Muscle of leg (tissue), 3 donors: ENCODE measurements at regions not wholly inside any gene's neighbourhood (a gene's known extent, or its start where the extent isn't known, plus 50 kb on each side); places are given as distances from the start of the nearest gene placed in this dataset.
A peak's percentile ranks its signal among the peaks of the same experiment; 100 is the strongest.

Source experiments
- DNase-seq: peaks from one replicate; pipeline ENCODE4 v3.0.0; 2013
- H3K27ac ChIP-seq: one replicate; pipeline ENCODE4 v1.5.1; 2013; ENCODE audit warnings: mild to moderate bottlenecking, low read length, control low read depth
- H3K27me3 ChIP-seq: one replicate; pipeline ENCODE4 v1.6.1; 2013; ENCODE audit warnings: low read length; ENCODE audit not compliant: control insufficient read depth, insufficient read depth
- H3K36me3 ChIP-seq: one replicate; pipeline ENCODE4 v1.6.1; 2013; ENCODE audit warnings: low read length; ENCODE audit not compliant: control insufficient read depth, insufficient read depth
- H3K4me1 ChIP-seq: one replicate; pipeline ENCODE4 v1.6.1; 2013; ENCODE audit warnings: low read length; ENCODE audit not compliant: control insufficient read depth, insufficient read depth
- H3K4me3 ChIP-seq: one replicate; pipeline ENCODE4 v1.5.1; 2013; ENCODE audit warnings: low read length, control low read depth
- H3K9me3 ChIP-seq: replicated peaks from 2 replicates; pipeline ENCODE4 v1.6.1; 2013; ENCODE audit warnings: low read depth, low read length; ENCODE audit not compliant: control insufficient read depth
- WGBS: methylation state at CpG from one replicate; pipeline ENCODE4 v1.1.5; 2013; ENCODE audit warnings: missing lambda C conversion rate; ENCODE audit not compliant: insufficient coverage; 5-methylcytosine and 5-hydroxymethylcytosine counted together

GRCh38 chr5:164332349-164333196, 827.2 kb downstream of the MAT2B start:
- H3K4me1 ChIP-seq: no peaks in the 10 kb centered on the region
- WGBS: no CpG with 5 or more reads among the region's 4 CpGs

GRCh38 chr5:164335837-164336236, 830.4 kb downstream of the MAT2B start:
- Histone ChIP-seq H3K36me3 (no peaks in the 10 kb centered on the region), H3K27ac (no peak overlapping the region), H3K4me1 (no peaks in the 10 kb centered on the region), H3K27me3 (no peaks in the 10 kb centered on the region), H3K9me3 (no peaks in the 10 kb centered on the region), H3K4me3 (no peak overlapping the region)
- no CpG with 5 or more reads among the region's 1 CpG for WGBS
- DNase-seq: no peak

More at GRCh38 chr5:164332349-164333196, 827.2 kb downstream of the MAT2B start:
- H3K4me3 ChIP-seq: no peak overlapping the region
- H3K9me3 ChIP-seq: no peaks in the 10 kb centered on the region
- no peaks in the 10 kb centered on the region for H3K36me3 ChIP-seq
- no peak overlapping the region for H3K27ac ChIP-seq
- DNase-seq: no peak
- H3K27me3 ChIP-seq: no peaks in the 10 kb centered on the region

GRCh38 chr5:164336276-164336675, 830.9 kb downstream of the MAT2B start:
- Histone ChIP-seq H3K36me3 (no peaks in the 10 kb centered on the region), H3K27me3 (no peaks in the 10 kb centered on the region), H3K4me3 (no peak overlapping the region), H3K27ac (no peak overlapping the region), H3K4me1 (no peaks in the 10 kb centered on the region), H3K9me3 (no peaks in the 10 kb centered on the region)
- no CpG with 5 or more reads among the region's 1 CpG for WGBS
- no peak for DNase-seq

GRCh38 chr5:164336906-164337305, 831.5 kb downstream of the MAT2B start:
- Histone ChIP-seq H3K36me3 (no peaks in the 10 kb centered on the region), H3K4me3 (no peak overlapping the region), H3K9me3 (no peaks in the 10 kb centered on the region), H3K27ac (no peak overlapping the region), H3K27me3 (no peaks in the 10 kb centered on the region), H3K4me1 (no peaks in the 10 kb centered on the region)
- peak; percentile 23 for DNase-seq
- WGBS: 89% methylated on average over 1 of the region's 2 CpGs

- Histone ChIP-seq H3K4me3 (no peak overlapping the region), H3K9me3 (no peaks in the 10 kb centered on the region), H3K36me3 (no peaks in the 10 kb centered on the region), H3K27me3 (no peaks in the 10 kb centered on the region), H3K27ac (no peak overlapping the region), H3K4me1 (peaks cover 4% of the 10 kb centered on the region)
- 68% methylated on average over 2 of the region's 2 CpGs for WGBS
- no peak for DNase-seq
Measured at GRCh38 chr5:164341056-164341619, 835.7 kb downstream of the MAT2B start.

GRCh38 chr5:164345173-164345849, 839.9 kb downstream of the MAT2B start:
- H3K9me3 ChIP-seq: no peaks in the 10 kb centered on the region
- no peaks in the 10 kb centered on the region for H3K36me3 ChIP-seq
- H3K27ac ChIP-seq: no peak overlapping the region
- peak; percentile 74 for DNase-seq
- 29% methylated on average over 2 of the region's 4 CpGs for WGBS
- H3K4me1 ChIP-seq: peaks cover 4% of the 10 kb centered on the region
- no peaks in the 10 kb centered on the region for H3K27me3 ChIP-seq
- H3K4me3 ChIP-seq: no peak overlapping the region

GRCh38 chr5:164345853-164346252, 840.4 kb downstream of the MAT2B start:
- WGBS: 86% methylated on average over 1 of the region's 3 CpGs
- Histone ChIP-seq H3K36me3 (no peaks in the 10 kb centered on the region), H3K4me1 (peaks cover 4% of the 10 kb centered on the region), H3K9me3 (no peaks in the 10 kb centered on the region), H3K27ac (no peak overlapping the region), H3K4me3 (no peak overlapping the region), H3K27me3 (no peaks in the 10 kb centered on the region)
- no peak for DNase-seq

- no peaks in the 10 kb centered on the region for H3K36me3 ChIP-seq
- H3K27ac ChIP-seq: no peak overlapping the region
- H3K4me3 ChIP-seq: no peak overlapping the region
- peaks cover 4% of the 10 kb centered on the region for H3K4me1 ChIP-seq
- no peaks in the 10 kb centered on the region for H3K27me3 ChIP-seq
- WGBS: 27% methylated on average over 4 of the region's 6 CpGs
- no peak for DNase-seq
- H3K9me3 ChIP-seq: no peaks in the 10 kb centered on the region
Measured at GRCh38 chr5:164346785-164347630, 841.6 kb downstream of the MAT2B start.

GRCh38 chr5:164350236-164350635, 844.8 kb downstream of the MAT2B start:
- Histone ChIP-seq H3K27me3 (no peaks in the 10 kb centered on the region), H3K4me1 (peaks cover 3% of the 10 kb centered on the region), H3K27ac (no peak overlapping the region), H3K36me3 (no peaks in the 10 kb centered on the region), H3K4me3 (no peak overlapping the region), H3K9me3 (no peaks in the 10 kb centered on the region)
- DNase-seq: no peak
- WGBS: 83% methylated on average over 1 of the region's 1 CpG
